ENCODE measurements at regions not wholly inside any gene's neighbourhood (a gene's known extent, or its start where the extent isn't known, plus 50 kb on each side); places are given as distances from the start of the nearest gene placed in this dataset.

DNA sequence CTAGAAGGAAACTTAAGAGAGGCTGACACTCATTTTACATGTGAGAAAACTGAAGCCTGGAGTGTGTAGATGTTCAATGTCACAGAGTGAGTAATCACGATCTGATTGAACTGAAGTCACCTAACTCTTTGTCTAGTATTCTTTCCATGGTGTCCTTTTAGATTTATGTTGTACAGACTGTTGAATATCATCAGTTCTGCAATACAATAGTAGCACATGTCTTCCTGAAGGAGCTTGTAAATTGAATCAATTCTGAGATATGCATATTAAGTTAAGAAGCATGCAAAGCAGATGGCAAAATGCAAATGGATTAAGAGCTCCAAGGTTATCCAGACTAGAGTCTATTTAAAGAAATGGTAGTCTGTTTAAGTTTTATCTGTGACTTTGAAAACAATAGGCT is 484.9 kb upstream of the CRIM1 start:
- H3K9me3 Mint-ChIP-seq (ENCODE audit: unreplicated experiment): no peaks in the 10 kb centered on the region
- Histone ChIP-seq H4K20me1 (ENCODE audit: insufficient read depth, low read length) (no peaks in the 10 kb centered on the region), H3K4me3 (ENCODE audit: insufficient read depth, low read depth, low read length) (no peak overlapping the region), H3K4me1 (ENCODE audit: insufficient read depth, low read length) (no peaks in the 10 kb centered on the region), H3K9me3 (ENCODE audit: insufficient read depth, low read depth, low read length) (no peaks in the 10 kb centered on the region), H3K27ac (ENCODE audit: low read depth, low read length) (no peak overlapping the region), H2AFZ (ENCODE audit: low read depth, low read length) (no peak overlapping the region), H3K79me2 (ENCODE audit: insufficient read depth, low read length) (no peaks in the 10 kb centered on the region), H3K4me2 (ENCODE audit: low read length) (no peak overlapping the region), H3K27me3 (ENCODE audit: insufficient read depth, low read length) (no peaks in the 10 kb centered on the region), H3K36me3 (ENCODE audit: insufficient read depth, low read length) (no peaks in the 10 kb centered on the region), H3K9ac (ENCODE audit: low read length) (no peak overlapping the region)
- no peak for TF ChIP-seq EZH2 (IDR thresholded peaks at IDR 0.05; ENCODE audit: insufficient read depth, low read length)
- TF ChIP-seq, protein P1, sequence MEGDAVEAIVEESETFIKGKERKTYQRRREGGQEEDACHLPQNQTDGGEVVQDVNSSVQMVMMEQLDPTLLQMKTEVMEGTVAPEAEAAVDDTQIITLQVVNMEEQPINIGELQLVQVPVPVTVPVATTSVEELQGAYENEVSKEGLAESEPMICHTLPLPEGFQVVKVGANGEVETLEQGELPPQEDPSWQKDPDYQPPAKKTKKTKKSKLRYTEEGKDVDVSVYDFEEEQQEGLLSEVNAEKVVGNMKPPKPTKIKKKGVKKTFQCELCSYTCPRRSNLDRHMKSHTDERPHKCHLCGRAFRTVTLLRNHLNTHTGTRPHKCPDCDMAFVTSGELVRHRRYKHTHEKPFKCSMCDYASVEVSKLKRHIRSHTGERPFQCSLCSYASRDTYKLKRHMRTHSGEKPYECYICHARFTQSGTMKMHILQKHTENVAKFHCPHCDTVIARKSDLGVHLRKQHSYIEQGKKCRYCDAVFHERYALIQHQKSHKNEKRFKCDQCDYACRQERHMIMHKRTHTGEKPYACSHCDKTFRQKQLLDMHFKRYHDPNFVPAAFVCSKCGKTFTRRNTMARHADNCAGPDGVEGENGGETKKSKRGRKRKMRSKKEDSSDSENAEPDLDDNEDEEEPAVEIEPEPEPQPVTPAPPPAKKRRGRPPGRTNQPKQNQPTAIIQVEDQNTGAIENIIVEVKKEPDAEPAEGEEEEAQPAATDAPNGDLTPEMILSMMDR (IDR thresholded peaks at IDR 0.05; ENCODE audit: insufficient read depth, low read depth, low read length): no peak
- H3K27ac Mint-ChIP-seq (ENCODE audit: unreplicated experiment): no peak overlapping the region
- no peaks in the 10 kb centered on the region for H3K36me3 Mint-ChIP-seq (ENCODE audit: low read depth, unreplicated experiment)
- no peak overlapping the region for H3K4me3 Mint-ChIP-seq (ENCODE audit: unreplicated experiment)
- no peak for DNase-seq (ENCODE audit: low read depth)
- H3K4me1 Mint-ChIP-seq (ENCODE audit: low read depth, unreplicated experiment): no peaks in the 10 kb centered on the region
- H3K27me3 Mint-ChIP-seq (ENCODE audit: low read depth, unreplicated experiment): no peaks in the 10 kb centered on the region
- FAIRE-seq: no peak

DNA sequence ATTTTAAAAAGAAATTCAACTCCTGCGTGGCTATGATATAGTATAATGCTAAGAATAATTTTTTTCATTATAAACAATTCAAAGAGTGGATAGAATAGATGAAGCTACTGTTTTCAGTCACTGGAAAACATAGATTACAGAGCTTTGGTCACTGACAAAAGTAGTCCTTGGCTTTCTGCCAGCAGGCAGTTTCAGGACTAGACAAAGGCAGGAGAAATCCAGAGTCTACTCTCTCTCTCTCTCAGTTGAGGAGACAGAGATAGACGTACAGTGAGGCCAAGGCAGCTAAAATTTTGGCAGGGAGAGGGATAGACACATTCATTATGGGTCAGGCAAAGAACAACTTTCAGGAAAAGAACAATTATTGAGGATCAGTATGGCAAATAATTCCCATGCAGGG is 491.4 kb upstream of the CRIM1 start:
- Histone ChIP-seq H3K9me3 (ENCODE audit: insufficient read depth, low read depth, low read length) (no peaks in the 10 kb centered on the region), H3K36me3 (ENCODE audit: insufficient read depth, low read length) (no peaks in the 10 kb centered on the region), H3K27me3 (ENCODE audit: insufficient read depth, low read length) (no peaks in the 10 kb centered on the region), H3K4me2 (ENCODE audit: low read length) (no peak overlapping the region), H2AFZ (ENCODE audit: low read depth, low read length) (no peak overlapping the region), H4K20me1 (ENCODE audit: insufficient read depth, low read length) (no peaks in the 10 kb centered on the region), H3K4me3 (ENCODE audit: insufficient read depth, low read depth, low read length) (no peak overlapping the region), H3K27ac (ENCODE audit: low read depth, low read length) (no peak overlapping the region), H3K79me2 (ENCODE audit: insufficient read depth, low read length) (no peaks in the 10 kb centered on the region), H3K9ac (ENCODE audit: low read length) (no peak overlapping the region), H3K4me1 (ENCODE audit: insufficient read depth, low read length) (no peaks in the 10 kb centered on the region)
- DNase-seq (ENCODE audit: low read depth): no peak
- Mint-ChIP-seq H3K36me3 (ENCODE audit: low read depth, unreplicated experiment) (no peaks in the 10 kb centered on the region), H3K9me3 (ENCODE audit: unreplicated experiment) (no peaks in the 10 kb centered on the region), H3K27me3 (ENCODE audit: low read depth, unreplicated experiment) (no peaks in the 10 kb centered on the region), H3K4me3 (ENCODE audit: unreplicated experiment) (no peak overlapping the region), H3K27ac (ENCODE audit: unreplicated experiment) (no peak overlapping the region), H3K4me1 (ENCODE audit: low read depth, unreplicated experiment) (peaks cover 2% of the 10 kb centered on the region)
- TF ChIP-seq, protein P1 (IDR thresholded peaks at IDR 0.05; ENCODE audit: insufficient read depth, low read depth, low read length): no peak
- no peak for TF ChIP-seq EZH2 (IDR thresholded peaks at IDR 0.05; ENCODE audit: insufficient read depth, low read length)
- FAIRE-seq: no peak

DNA sequence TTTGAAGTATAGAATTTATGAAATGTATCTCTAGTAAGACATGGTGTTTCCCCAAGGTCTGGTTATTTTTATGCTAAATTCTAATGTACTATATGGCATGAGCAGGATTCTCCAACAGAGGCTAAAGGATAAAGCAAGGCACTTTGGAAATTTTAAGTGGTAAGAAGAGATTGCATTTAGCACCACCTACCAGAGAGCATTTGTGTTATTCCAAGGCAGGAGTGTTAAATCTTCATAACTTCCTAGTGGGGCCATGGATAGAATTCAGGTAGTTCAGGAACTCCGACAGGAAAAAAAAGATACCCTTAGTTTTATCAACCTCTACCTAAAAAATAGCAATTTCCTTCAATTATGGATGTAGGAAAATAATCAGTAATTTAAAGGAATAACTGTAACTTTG is 497.4 kb upstream of the CRIM1 start:
- TF ChIP-seq EZH2 (IDR thresholded peaks at IDR 0.05; ENCODE audit: insufficient read depth, low read length): no peak
- TF ChIP-seq, protein P1 (IDR thresholded peaks at IDR 0.05; ENCODE audit: insufficient read depth, low read depth, low read length): no peak
- Mint-ChIP-seq H3K27ac (ENCODE audit: unreplicated experiment) (no peak overlapping the region), H3K9me3 (ENCODE audit: unreplicated experiment) (no peaks in the 10 kb centered on the region), H3K36me3 (ENCODE audit: low read depth, unreplicated experiment) (no peaks in the 10 kb centered on the region), H3K4me3 (ENCODE audit: unreplicated experiment) (no peak overlapping the region), H3K27me3 (ENCODE audit: low read depth, unreplicated experiment) (no peaks in the 10 kb centered on the region), H3K4me1 (ENCODE audit: low read depth, unreplicated experiment) (no peaks in the 10 kb centered on the region)
- H3K36me3 ChIP-seq (ENCODE audit: insufficient read depth, low read length): no peaks in the 10 kb centered on the region
- H3K9me3 ChIP-seq (ENCODE audit: insufficient read depth, low read depth, low read length): no peaks in the 10 kb centered on the region
- no peak overlapping the region for H2AFZ ChIP-seq (ENCODE audit: low read depth, low read length)
- H4K20me1 ChIP-seq (ENCODE audit: insufficient read depth, low read length): no peaks in the 10 kb centered on the region
- no peak overlapping the region for H3K4me2 ChIP-seq (ENCODE audit: low read length)
- no peak overlapping the region for H3K4me3 ChIP-seq (ENCODE audit: insufficient read depth, low read depth, low read length)
- H3K9ac ChIP-seq (ENCODE audit: low read length): no peak overlapping the region
- H3K79me2 ChIP-seq (ENCODE audit: insufficient read depth, low read length): no peaks in the 10 kb centered on the region
- no peaks in the 10 kb centered on the region for H3K27me3 ChIP-seq (ENCODE audit: insufficient read depth, low read length)
- H3K4me1 ChIP-seq (ENCODE audit: insufficient read depth, low read length): no peaks in the 10 kb centered on the region
- DNase-seq (ENCODE audit: low read depth) (no peak), FAIRE-seq (no peak)
- no peak overlapping the region for H3K27ac ChIP-seq (ENCODE audit: low read depth, low read length)
